Left hindlimb (tissue), 1 donor: ENCODE measurements at regions not wholly inside any gene's neighbourhood (a gene's known extent, or its start where the extent isn't known, plus 50 kb on each side); places are given as distances from the start of the nearest gene placed in this dataset.

Source experiments
- DNase-seq: peaks from one replicate; pipeline ENCODE4 v3.0.0-alpha.2; 2018

DNA sequence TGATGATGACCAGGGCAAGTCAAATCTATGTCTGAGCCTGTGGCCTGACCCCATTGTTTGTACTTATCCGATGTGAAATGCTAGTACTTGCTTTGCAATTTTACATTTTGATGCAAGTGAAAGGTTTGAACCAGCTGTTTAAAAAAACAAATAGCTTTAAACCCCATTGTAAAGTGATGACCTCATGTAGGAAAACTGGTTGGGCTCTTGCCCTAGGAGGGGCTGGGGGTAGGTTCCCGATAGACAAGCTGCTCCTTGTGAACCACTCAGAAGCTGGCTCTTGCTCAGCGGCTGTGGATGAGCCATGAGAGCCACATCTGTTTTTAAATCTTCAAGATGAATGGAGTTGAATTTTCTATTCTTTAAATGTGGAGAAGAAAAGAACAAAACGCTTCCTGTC, 185.3 kb downstream of the WDR11 start:
- DNase-seq = peak; percentile 64

- no peak for DNase-seq
These were observed 190.3 kb downstream of the WDR11 start for GRCh38 chr10:121041499-121041898.

GRCh38 chr10:121041906-121042305, 190.7 kb downstream of the WDR11 start:
- no peak for DNase-seq

- DNase-seq = no peak
These were observed 191.2 kb downstream of the WDR11 start for GRCh38 chr10:121042342-121042741.

DNA sequence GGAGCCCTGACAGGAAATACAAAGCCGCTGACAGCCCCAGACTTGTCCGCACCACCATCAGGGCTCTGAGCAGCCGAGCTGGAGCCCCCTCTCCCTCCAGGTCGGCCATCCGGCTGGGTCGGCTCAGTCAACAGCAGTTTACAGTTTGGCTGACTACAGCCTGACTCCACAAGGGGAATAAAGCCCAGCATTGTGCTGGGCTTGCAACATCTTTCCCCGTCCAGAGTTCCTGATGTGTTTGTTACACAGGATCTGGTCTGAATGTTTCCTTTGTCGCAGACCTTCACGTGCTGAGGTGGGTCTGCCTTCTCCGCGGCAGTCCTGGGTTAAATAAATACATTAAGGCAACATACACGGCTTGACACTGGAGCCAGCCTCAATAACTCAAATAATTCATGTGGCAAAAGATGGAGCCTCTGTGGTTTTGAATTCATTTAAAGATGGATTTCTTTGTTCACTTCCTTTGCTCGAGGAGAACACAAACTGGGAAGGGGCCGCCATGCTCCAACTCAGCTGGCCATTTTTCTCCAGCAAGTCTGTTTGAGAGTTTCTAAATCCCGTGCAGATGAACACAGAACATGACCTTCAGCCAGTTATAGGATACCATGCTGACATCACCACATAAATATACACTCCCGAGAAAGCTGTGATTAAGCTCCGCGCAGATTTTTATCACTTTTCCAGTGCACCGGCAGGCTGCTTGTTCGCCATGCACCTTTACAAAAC, 192.1 kb downstream of the WDR11 start:
- DNase-seq = no peak

DNA sequence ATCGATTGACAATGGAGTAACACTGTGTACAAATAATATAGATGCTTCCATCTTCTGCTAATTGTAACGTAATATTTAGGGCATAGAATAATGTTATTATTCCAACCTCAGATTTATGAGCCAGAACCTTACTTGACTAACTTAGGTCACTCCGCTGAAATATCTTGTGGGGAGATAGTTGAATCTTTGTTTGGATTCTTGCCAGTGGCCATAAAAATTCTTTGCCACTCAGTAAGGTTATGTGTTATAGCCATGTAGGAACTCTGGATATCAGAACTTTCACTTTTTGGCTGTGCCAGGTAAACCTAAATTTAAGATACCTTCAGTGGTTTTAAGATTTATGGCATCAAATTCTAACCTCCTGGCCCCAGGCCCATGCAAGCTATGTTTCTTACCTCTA, 197.6 kb downstream of the WDR11 start:
- DNase-seq = no peak

DNA sequence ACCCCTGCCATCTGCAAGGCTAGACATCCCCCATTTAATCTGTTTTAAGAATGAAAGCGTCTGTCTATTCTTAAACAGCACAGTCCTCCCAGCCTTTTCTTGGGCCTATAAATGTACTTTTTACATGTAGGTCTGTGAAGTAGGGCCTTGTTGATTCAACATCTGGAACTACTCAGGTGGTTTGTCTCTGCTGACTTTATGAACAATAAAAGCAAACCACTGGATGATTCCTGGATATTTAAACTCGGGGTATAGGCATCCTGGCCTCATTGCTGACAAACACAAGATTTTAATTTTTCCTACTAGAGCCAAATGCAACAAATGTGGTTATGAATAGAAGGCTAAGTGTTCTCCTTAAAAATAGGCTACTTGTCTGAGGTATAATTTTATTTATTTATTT, 198.3 kb downstream of the WDR11 start:
- DNase-seq = no peak

GRCh38 chr10:121049923-121050322, 198.8 kb downstream of the WDR11 start:
- no peak for DNase-seq

GRCh38 chr10:121051171-121051570, 200.0 kb downstream of the WDR11 start:
- DNase-seq = no peak

DNA sequence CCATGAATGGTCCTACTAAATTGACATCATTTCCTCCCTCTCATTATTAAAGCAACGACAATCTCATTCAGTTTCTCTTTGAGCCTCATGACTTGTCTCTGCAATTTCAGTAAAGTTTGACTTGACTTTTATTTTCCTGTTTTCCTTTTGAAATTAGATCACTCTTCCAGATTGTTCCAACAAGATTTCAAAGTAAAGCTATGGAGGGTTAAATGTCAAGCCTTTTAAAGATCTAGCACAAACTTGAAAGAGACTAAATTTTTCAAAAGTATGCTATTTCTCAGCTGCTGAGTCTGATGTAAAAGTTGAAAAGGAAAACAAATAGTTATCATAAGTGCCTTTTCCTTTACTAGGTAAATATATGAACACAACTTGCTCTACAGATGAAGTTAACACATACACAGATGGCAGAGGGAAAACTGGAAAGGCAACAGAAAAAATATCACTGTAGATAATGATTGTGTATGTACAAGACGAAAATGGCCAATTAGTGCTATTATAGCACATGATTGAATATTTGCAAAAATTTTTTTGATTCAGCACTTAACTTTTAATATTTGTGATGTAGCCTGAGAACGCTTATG, 200.6 kb downstream of the WDR11 start:
- no peak for DNase-seq

- no peak for DNase-seq
These were observed 202.0 kb downstream of the WDR11 start for GRCh38 chr10:121053151-121053550.

DNA sequence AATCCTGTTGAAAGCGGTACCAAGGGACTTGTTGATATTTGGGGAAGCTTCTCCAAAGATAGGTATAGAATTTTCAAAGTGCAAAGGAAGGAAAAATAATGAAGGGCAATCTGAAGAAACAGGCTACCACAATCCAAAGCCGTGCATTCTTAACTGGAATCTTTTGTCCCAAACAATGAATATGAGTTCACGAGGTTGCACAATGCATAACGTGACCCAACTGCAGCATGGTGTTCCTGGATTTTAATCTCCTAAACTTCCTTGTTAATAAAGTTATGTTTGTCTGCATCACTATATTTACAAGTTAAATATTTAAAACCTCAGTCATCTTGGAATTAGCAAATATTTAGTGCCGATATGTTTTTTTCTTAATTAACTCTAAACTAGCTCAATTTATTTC, 203.7 kb downstream of the WDR11 start:
- no peak for DNase-seq

- DNase-seq = no peak
These were observed 206.1 kb downstream of the WDR11 start for GRCh38 chr10:121057269-121057668.

GRCh38 chr10:121058082-121058481, 206.9 kb downstream of the WDR11 start:
- DNase-seq = no peak

GRCh38 chr10:121059351-121059750, 208.2 kb downstream of the WDR11 start:
- no peak for DNase-seq

GRCh38 chr10:121062115-121062514, 211.0 kb downstream of the WDR11 start:
- DNase-seq = no peak

- DNase-seq = no peak
These were observed 212.6 kb downstream of the WDR11 start for GRCh38 chr10:121063744-121064143.

DNA sequence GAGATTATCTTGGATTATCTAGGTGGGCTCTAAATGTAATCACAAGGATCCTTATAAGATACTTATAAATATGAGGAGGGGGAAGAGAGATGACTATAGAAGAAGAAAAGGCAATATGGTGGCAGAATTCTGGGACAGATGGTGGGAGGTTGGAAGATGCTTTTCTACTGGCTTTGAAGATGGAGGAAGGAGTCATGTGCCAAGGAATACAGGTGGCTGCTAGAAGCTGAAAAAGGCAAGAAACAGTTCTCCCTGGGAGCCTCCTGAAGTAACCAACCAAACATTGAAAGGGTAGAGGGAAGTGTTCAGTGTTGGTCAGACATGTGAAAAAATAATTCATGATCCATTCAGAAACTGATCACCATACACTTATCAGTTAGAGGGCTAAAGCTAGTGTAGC, 213.3 kb downstream of the WDR11 start:
- no peak for DNase-seq

- DNase-seq = no peak
These were observed 214.2 kb downstream of the WDR11 start for GRCh38 chr10:121065330-121065729.

DNA sequence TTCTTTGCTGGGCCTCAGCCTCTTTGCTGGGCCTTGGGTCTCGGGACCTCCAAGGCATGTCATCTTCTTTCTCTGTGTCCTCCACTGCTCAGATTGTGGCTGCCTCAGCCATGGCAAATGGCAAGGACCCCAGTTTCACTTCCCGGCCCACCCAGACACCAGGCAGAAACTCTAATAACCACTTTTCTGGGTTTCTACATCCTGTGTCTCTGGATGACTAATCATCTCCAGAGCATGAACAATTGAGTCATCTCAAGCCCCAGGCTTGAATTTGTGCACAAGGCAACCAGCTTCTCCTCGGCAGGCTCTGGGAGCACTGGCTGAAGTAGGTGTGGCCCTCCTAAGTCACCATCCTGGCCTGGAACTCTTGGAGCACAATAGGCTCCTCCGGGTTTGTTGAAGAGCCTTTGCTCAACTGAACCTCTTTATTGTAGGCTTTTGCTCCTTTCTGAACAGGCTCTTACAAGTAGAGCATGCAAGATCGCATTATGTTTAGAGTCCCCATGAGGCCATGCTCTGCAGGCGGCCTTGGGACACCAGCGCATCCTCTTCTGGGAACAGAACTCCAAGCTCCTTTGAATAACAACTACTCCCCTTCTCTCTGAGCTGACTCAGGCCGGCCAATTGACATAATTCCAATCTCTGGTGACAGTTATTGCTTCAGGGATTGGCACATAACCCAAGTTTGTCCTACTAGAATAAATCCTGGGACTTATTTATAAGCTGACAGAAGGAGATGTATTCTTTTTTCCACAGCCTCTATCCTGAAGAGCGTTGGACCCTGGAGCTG, 218.1 kb downstream of the WDR11 start:
- no peak for DNase-seq

DNA sequence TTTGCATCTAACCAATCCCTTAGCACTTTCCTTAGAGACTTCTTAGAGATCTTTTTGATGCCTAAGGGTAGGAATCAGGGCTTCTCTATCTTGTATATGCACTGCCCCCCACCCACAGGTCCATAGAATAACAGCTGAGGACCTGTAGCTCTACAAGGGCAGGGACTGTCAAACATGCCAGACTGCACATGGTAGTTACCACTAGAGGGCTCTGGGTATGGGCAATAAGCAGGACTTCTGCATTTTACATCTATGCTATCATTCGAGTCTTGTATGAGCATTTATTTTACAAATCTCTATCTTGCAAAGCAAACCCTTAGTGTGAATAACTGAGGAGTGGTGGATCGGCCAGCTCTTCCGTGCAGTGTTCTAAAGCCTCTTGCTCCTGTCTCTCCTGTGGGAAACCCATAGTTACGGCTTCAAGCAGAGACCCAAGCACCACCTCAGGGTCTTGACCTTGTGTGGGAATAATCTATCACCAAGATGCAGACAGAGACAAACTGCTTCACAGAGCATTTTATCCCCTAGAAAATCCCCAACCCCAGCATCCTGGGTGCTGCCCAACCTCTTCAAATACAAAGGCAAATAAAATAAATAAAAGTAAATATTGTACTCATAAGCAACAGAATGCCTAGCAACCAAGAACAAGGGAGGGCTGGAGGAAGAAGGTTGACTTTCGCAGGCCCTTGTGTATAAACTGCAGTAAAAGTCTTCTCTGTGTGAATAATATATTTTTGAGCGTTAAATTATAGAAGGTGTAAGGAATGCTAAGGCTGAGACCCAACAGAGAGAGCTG, 219.3 kb downstream of the WDR11 start:
- no peak for DNase-seq

- DNase-seq = no peak
These were observed 220.7 kb downstream of the WDR11 start for GRCh38 chr10:121071901-121072300.

GRCh38 chr10:121073728-121074127, 222.6 kb downstream of the WDR11 start:
- no peak for DNase-seq
